ENCODE measurements at regions not wholly inside any gene's neighbourhood (a gene's known extent, or its start where the extent isn't known, plus 50 kb on each side); places are given as distances from the start of the nearest gene placed in this dataset.

DNA sequence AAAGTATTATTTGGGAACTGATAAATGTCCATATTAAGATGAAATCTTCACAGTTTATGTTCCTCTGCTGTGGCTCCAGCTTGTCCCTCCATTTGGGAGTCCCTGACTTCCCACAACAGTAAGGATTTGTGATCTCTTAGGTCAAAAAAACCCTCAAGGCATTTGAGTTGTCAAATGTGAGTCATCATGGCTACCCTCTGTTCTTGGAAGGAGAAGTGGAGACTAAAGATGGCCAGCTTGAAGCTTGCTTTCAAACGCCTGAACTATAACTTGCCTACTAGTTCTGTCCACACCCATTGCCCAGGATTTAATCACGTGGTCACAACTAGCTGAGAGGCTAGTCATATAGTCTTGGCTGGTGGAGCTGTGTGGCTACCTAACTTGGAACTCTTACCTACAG, 107.8 kb downstream of the CCNG2 start (continued):
- no peak for TF ChIP-seq CBX3 (IDR thresholded peaks at IDR 0.05; ENCODE audit: borderline replicate concordance, low read depth)

GRCh38 chr4:77268108-77268507, 111.1 kb downstream of the CCNG2 start:
- in situ Hi-C loops (cut with MboI): no loop called here
- Histone ChIP-seq H3K9ac (ENCODE audit: control insufficient read depth, insufficient read depth, low read length) (no peak overlapping the region), H3K4me1 (ENCODE audit: control insufficient read depth, insufficient read depth, low read length) (no peaks in the 10 kb centered on the region), H3K4me2 (ENCODE audit: control insufficient read depth, insufficient read depth) (no peak overlapping the region), H3K9me3 (replicated peaks; ENCODE audit: control insufficient read depth, insufficient read depth, low read length) (no peaks in the 10 kb centered on the region; the same call in 2 of the 3 replicates), H4K20me1 (ENCODE audit: control insufficient read depth, insufficient read depth) (no peaks in the 10 kb centered on the region), H3K27me3 (replicated peaks in 1 of 2; ENCODE audit: control insufficient read depth in 2 of 2, insufficient read depth in 2 of 2, low read length in 1 of 2) (no peaks in the 10 kb centered on the region; a peak in 1 of 4 replicates), H3K36me3 (ENCODE audit: control insufficient read depth in 2 of 2, insufficient read depth in 2 of 2, low read length in 1 of 2) (no peaks in the 10 kb centered on the region), H2AFZ (ENCODE audit: control insufficient read depth, low read depth, low read length) (no peak overlapping the region), H3K4me3 (no peak overlapping the region), H3K79me2 (ENCODE audit: control insufficient read depth, insufficient read depth, low read length) (no peaks in the 10 kb centered on the region), H3K27ac (ENCODE audit: control insufficient read depth, insufficient read depth) (no peak overlapping the region)
- intact Hi-C loops (cut with micrococcal nuclease; ENCODE audit: unreplicated experiment): no loop called here
- WGBS (ENCODE audit: insufficient coverage, insufficient replicate concordance, low lambda C conversion rate, missing lambda C conversion rate): 3% methylated on average over 2 of the region's 2 CpGs
- BruUV-seq (replicated peaks): no TSS peak
- ChIA-PET RAD21 (ENCODE audit: unreplicated experiment) (no interaction called here), POLR2A (no interaction called here), CTCF (no interaction called here), SMC1A (ENCODE audit: uncharacterized antibody, unreplicated experiment) (no interaction called here)
- ATAC-seq (no peak), DNase-seq (ENCODE audit: low read depth, low spot score) (no peak), FAIRE-seq (no peak)
- TF ChIP-seq SMARCA5 (IDR thresholded peaks at IDR 0.05) (no peak), RAD21 (IDR thresholded peaks at IDR 0.05; ENCODE audit: insufficient read depth, low read depth, low read length) (no peak), SUZ12 (IDR thresholded peaks at IDR 0.05; ENCODE audit: unreplicated experiment) (no peak), USF2 (IDR thresholded peaks at IDR 0.05; ENCODE audit: borderline replicate concordance, low read depth, low read length) (no peak), POLR2A (IDR thresholded peaks at IDR 0.05; ENCODE audit: low read depth, low read length) (no peak), BRCA1 (IDR thresholded peaks at IDR 0.05; ENCODE audit: low read depth, low read length) (no peak), POLR2AphosphoS2 (IDR thresholded peaks at IDR 0.05; ENCODE audit: low read depth, low read length) (no peak), MXI1 (IDR thresholded peaks at IDR 0.05; ENCODE audit: low read depth, low read length) (no peak), SMAD5 (IDR thresholded peaks at IDR 0.05; ENCODE audit: low read depth) (no peak), PRDM15 (CRISPR knock-in tag; IDR thresholded peaks at IDR 0.05) (no peak)
- TF ChIP-seq, protein P1, sequence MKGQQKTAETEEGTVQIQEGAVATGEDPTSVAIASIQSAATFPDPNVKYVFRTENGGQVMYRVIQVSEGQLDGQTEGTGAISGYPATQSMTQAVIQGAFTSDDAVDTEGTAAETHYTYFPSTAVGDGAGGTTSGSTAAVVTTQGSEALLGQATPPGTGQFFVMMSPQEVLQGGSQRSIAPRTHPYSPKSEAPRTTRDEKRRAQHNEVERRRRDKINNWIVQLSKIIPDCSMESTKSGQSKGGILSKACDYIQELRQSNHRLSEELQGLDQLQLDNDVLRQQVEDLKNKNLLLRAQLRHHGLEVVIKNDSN (IDR thresholded peaks at IDR 0.05; ENCODE audit: borderline replicate concordance, extremely low read length, insufficient read depth, low read depth, low read length): no peak
- TF ChIP-seq, protein P2, sequence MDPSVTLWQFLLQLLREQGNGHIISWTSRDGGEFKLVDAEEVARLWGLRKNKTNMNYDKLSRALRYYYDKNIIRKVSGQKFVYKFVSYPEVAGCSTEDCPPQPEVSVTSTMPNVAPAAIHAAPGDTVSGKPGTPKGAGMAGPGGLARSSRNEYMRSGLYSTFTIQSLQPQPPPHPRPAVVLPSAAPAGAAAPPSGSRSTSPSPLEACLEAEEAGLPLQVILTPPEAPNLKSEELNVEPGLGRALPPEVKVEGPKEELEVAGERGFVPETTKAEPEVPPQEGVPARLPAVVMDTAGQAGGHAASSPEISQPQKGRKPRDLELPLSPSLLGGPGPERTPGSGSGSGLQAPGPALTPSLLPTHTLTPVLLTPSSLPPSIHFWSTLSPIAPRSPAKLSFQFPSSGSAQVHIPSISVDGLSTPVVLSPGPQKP (IDR thresholded peaks at IDR 0.05; ENCODE audit: low read depth, low read length): no peak

Data from GM12878 (cell line).